ENCODE measurements at regions not wholly inside any gene's neighbourhood (a gene's known extent, or its start where the extent isn't known, plus 50 kb on each side); places are given as distances from the start of the nearest gene placed in this dataset.

- H3K4me3 ChIP-seq (ENCODE audit: low read length): no peak overlapping the region
- no peak for TF ChIP-seq CTCF (conservative IDR thresholded peaks at IDR 0.05; ENCODE audit: low read length)
Observed at GRCh38 chr2:67977464-67977863, 85.3 kb downstream of the C1D start.

DNA sequence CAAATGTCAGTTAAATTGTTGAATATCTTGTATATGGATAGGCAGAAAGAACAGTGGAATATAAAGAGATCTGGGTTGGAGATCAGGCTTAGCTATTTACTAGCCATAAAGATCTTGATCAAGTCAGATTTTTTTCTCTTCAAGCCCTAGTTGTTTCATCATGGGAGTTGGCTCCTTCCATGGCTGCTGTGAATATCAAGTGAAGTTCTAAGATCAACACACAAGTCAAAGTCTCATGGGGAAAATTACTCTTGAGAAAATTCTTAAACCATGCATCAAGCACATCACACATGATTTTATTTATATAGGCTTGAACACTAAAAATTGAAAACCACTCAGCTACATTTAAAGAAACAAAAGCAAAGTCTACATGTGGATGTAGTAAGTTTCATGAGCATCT lies 79.8 kb downstream of the C1D start:
- no peak overlapping the region for H3K4me3 ChIP-seq (ENCODE audit: low read length)
- DNase-seq (ENCODE audit: low read depth): peak; percentile 72
- TF ChIP-seq CTCF (conservative IDR thresholded peaks at IDR 0.05; ENCODE audit: low read length): no peak

More at GRCh38 chr2:67977464-67977863, 85.3 kb downstream of the C1D start:
- DNase-seq (ENCODE audit: low read depth): no peak

DNA sequence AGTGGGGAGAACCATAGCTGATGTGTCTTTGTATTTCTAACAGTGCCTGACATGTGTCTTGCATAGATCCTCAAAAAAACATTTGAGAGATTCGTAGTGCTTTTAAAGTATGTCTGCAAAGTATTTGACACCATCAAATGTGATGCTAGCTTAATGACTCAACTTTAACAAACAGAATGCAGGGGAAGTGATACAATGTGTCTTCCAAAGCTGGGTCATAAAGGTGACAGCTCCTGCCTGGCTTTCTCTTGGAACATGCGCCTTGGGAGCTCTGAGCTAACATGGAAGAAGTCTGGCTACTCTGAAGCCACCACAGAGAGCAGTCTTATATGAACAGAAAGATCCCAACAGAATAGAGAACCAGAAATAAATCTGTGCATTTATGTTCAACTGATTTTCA lies 78.2 kb downstream of the C1D start:
- H3K4me3 ChIP-seq (ENCODE audit: low read length): no peak overlapping the region
- DNase-seq (ENCODE audit: low read depth): no peak
- TF ChIP-seq CTCF (conservative IDR thresholded peaks at IDR 0.05; ENCODE audit: low read length): no peak

DNA sequence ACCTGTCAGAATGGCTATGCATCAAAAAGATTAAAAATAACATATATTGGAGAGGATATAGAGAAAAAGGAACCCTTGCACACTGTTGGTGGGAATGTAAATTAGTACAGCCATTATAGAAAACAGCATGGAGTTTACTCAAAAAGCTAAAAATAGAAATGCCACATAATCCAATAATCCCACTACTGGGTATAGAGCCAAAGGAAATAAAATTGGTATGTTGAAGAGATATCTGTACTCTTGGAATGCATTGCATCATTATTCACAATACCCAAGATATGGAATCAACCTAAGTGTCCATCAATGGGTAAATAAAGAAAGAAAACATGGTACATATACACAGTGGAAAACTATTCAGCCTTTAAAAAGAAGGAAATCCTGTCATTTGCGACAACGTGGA lies 77.2 kb downstream of the C1D start:
- H3K4me3 ChIP-seq (ENCODE audit: low read length): no peak overlapping the region
- DNase-seq (ENCODE audit: low read depth): no peak
- TF ChIP-seq CTCF (conservative IDR thresholded peaks at IDR 0.05; ENCODE audit: low read length): no peak

DNA sequence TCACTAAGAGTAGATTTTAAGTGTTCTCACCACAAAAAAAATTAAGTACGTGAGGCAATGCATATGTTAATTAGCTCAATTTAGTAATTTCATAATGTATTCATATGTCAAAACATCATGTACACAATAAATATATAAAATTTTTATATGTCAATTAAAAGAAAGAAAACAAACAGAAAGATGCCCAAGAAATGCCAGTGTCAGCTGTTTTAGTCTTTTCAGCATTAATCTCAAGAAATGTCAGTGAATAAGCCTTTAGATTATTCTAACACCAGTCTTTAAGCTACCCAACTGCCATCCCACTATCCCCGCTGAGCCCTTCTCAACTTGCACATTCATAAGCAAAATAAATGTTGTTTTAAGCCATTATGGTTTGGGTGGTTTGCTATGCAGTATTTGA lies 76.5 kb downstream of the C1D start:
- H3K4me3 ChIP-seq (ENCODE audit: low read length): no peak overlapping the region
- no peak for TF ChIP-seq CTCF (conservative IDR thresholded peaks at IDR 0.05; ENCODE audit: low read length)
- no peak for DNase-seq (ENCODE audit: low read depth)
